GM23248 (cell line): ENCODE measurements at regions not wholly inside any gene's neighbourhood (a gene's known extent, or its start where the extent isn't known, plus 50 kb on each side); places are given as distances from the start of the nearest gene placed in this dataset.

Experiments used
- DNase-seq: peaks from one replicate; pipeline ENCODE4 v3.0.0-alpha.2; 2015
- H2AFZ ChIP-seq: fragments of 200-600 bp; sonication (generic); 2 replicates; pipeline ENCODE4 v1.6.1; 2016; ENCODE audit warnings: antibody characterized with exemption
- H3F3A ChIP-seq: fragments of 200-600 bp; sonication (generic); 2 replicates; pipeline ENCODE4 v1.6.1; 2016; ENCODE audit warnings: mild to moderate bottlenecking, antibody characterized with exemption, mixed run types; ENCODE audit not compliant: insufficient read depth
- H3K27ac ChIP-seq: fragments of 200-600 bp; sonication (generic); 2 replicates; pipeline ENCODE4 v1.5.1; 2016; ENCODE audit warnings: mild to moderate bottlenecking
- H3K27me3 ChIP-seq: fragments of 200-600 bp; sonication (generic); replicated peaks from 2 replicates; pipeline ENCODE4 v1.6.1; 2016; ENCODE audit warnings: mild to moderate bottlenecking; ENCODE audit not compliant: insufficient read depth
- H3K36me3 ChIP-seq: fragments of 200-600 bp; sonication (generic); 2 replicates; pipeline ENCODE4 v1.6.1; 2016; ENCODE audit warnings: low read depth, mild to moderate bottlenecking
- H3K4me1 ChIP-seq: fragments of 200-600 bp; sonication (generic); 2 replicates; pipeline ENCODE4 v1.6.1; 2016; ENCODE audit warnings: mild to moderate bottlenecking; ENCODE audit not compliant: insufficient read depth
- H3K4me2 ChIP-seq: fragments of 200-600 bp; sonication (generic); one replicate; pipeline ENCODE4 v1.6.1; 2016; ENCODE audit warnings: mild to moderate bottlenecking; ENCODE audit not compliant: unreplicated experiment
- H3K4me3 ChIP-seq: fragments of 200-600 bp; sonication (generic); 2 replicates; pipeline ENCODE4 v1.5.1; 2016; ENCODE audit warnings: mild to moderate bottlenecking
- H3K79me2 ChIP-seq: fragments of 200-600 bp; sonication (generic); 2 replicates; pipeline ENCODE4 v1.6.1; 2016; ENCODE audit warnings: mild to moderate bottlenecking; ENCODE audit not compliant: insufficient read depth
- H3K9ac ChIP-seq: fragments of 200-600 bp; sonication (generic); 2 replicates; pipeline ENCODE4 v1.6.1; 2016; ENCODE audit warnings: mild to moderate bottlenecking
- H3K9me2 ChIP-seq: fragments of 200-600 bp; sonication (generic); 2 replicates; pipeline ENCODE4 v1.6.1; 2016; ENCODE audit warnings: mixed run types, mild to moderate bottlenecking, moderate library complexity; ENCODE audit not compliant: insufficient read depth
- H3K9me3 ChIP-seq: fragments of 200-600 bp; sonication (generic); one replicate; pipeline ENCODE4 v1.6.1; 2017; ENCODE audit warnings: low read depth
- H4K20me1 ChIP-seq: fragments of 200-600 bp; sonication (generic); 2 replicates; pipeline ENCODE4 v1.6.0; 2016; ENCODE audit not compliant: insufficient read depth
- EZH2 ChIP-seq: fragments of 200-600 bp; sonication (generic); IDR thresholded peaks from 2 replicates; pipeline ENCODE4 v1.6.1; 2018; ENCODE audit warnings: antibody characterized with exemption, mild to moderate bottlenecking; ENCODE audit not compliant: insufficient read depth, poor library complexity, severe bottlenecking
- EZH2phosphoT487 ChIP-seq: fragments of 200-600 bp; sonication (generic); IDR thresholded peaks from 2 replicates; pipeline ENCODE4 v1.6.1; 2018; ENCODE audit warnings: antibody characterized with exemption, moderate library complexity, mild to moderate bottlenecking, low read depth; ENCODE audit not compliant: insufficient read depth
- WGBS, 2 experiments: methylation state at CpG; one replicate each; pipeline ENCODE4 v1.1.6; 2015 to 2017; ENCODE audit warnings: low lambda C conversion rate in 2 of 2, low coverage in 1 of 2; ENCODE audit errors: missing lambda C conversion rate in 2 of 2; 5-methylcytosine and 5-hydroxymethylcytosine counted together
- in situ Hi-C: fragments of 300-500 bp; cut with MboI; formaldehyde crosslinking; loops from 2 replicates; pipeline ENCODE4 v1.15.0; 2020

GRCh38 chr18:24663026-24663425 is 202.6 kb downstream of the HRH4 start:
- no peaks in the 10 kb centered on the region for H3K36me3 ChIP-seq
- H3K79me2 ChIP-seq: no peaks in the 10 kb centered on the region
- no peak overlapping the region for H3K9ac ChIP-seq
- no peak overlapping the region for H2AFZ ChIP-seq
- no peak overlapping the region for H3K27ac ChIP-seq
- H4K20me1 ChIP-seq: no peaks in the 10 kb centered on the region
- TF ChIP-seq EZH2: no peak
- TF ChIP-seq EZH2phosphoT487: no peak
- no peaks in the 10 kb centered on the region for H3F3A ChIP-seq
- peaks cover 21% of the 10 kb centered on the region for H3K27me3 ChIP-seq
- 94 to 95% methylated on average over 5 of the region's 5 CpGs for WGBS, 2 experiments
- no peak for DNase-seq
- no peak overlapping the region for H3K4me3 ChIP-seq
- no peaks in the 10 kb centered on the region for H3K9me2 ChIP-seq
- no peak overlapping the region for H3K4me2 ChIP-seq
- in situ Hi-C loops: no loop called here
- peaks cover 5% of the 10 kb centered on the region; the same call in 1 of the 2 replicates for H3K4me1 ChIP-seq
- no peaks in the 10 kb centered on the region for H3K9me3 ChIP-seq

- Histone ChIP-seq H3F3A (no peaks in the 10 kb centered on the region), H3K9me2 (no peaks in the 10 kb centered on the region), H3K27me3 (peaks cover 52% of the 10 kb centered on the region), H3K9ac (no peak overlapping the region), H4K20me1 (no peaks in the 10 kb centered on the region), H3K4me1 (no peaks in the 10 kb centered on the region), H3K79me2 (no peaks in the 10 kb centered on the region), H3K4me2 (no peak overlapping the region), H2AFZ (no peak overlapping the region), H3K27ac (no peak overlapping the region), H3K9me3 (no peaks in the 10 kb centered on the region), H3K36me3 (no peaks in the 10 kb centered on the region), H3K4me3 (no peak overlapping the region)
- in situ Hi-C loops: no loop called here
- TF ChIP-seq EZH2phosphoT487 (no peak), EZH2 (no peak)
- DNase-seq: no peak
- 25 to 28% methylated on average over 2 of the region's 2 CpGs for WGBS, 2 experiments
Measured at GRCh38 chr18:24669015-24669414, 208.6 kb downstream of the HRH4 start.

- TF ChIP-seq EZH2phosphoT487 (no peak), EZH2 (no peak)
- H3K9me3 ChIP-seq: no peaks in the 10 kb centered on the region
- no peak overlapping the region for H2AFZ ChIP-seq
- in situ Hi-C loops: no loop called here
- no peaks in the 10 kb centered on the region for H3K9me2 ChIP-seq
- H3K4me2 ChIP-seq: no peak overlapping the region
- H3K4me1 ChIP-seq: no peaks in the 10 kb centered on the region
- no peak overlapping the region for H3K9ac ChIP-seq
- H3F3A ChIP-seq: no peaks in the 10 kb centered on the region
- H3K27ac ChIP-seq: no peak overlapping the region
- DNase-seq: no peak
- H4K20me1 ChIP-seq: no peaks in the 10 kb centered on the region
- no peaks in the 10 kb centered on the region for H3K36me3 ChIP-seq
- 50 to 56% methylated on average over 3 of the region's 3 CpGs for WGBS, 2 experiments
- no peak overlapping the region for H3K4me3 ChIP-seq
- H3K79me2 ChIP-seq: no peaks in the 10 kb centered on the region
- peaks cover 55% of the 10 kb centered on the region for H3K27me3 ChIP-seq
Measured at GRCh38 chr18:24669502-24669901, 209.1 kb downstream of the HRH4 start.

GRCh38 chr18:24672165-24672941 is 211.9 kb downstream of the HRH4 start:
- Histone ChIP-seq H2AFZ (no peak overlapping the region), H3K4me2 (no peak overlapping the region), H3K9me2 (no peaks in the 10 kb centered on the region), H4K20me1 (no peaks in the 10 kb centered on the region), H3K27me3 (peaks cover 48% of the 10 kb centered on the region), H3K4me1 (peaks cover 6% of the 10 kb centered on the region), H3K9me3 (no peaks in the 10 kb centered on the region), H3K79me2 (no peaks in the 10 kb centered on the region), H3K9ac (no peak overlapping the region), H3F3A (no peaks in the 10 kb centered on the region), H3K27ac (no peak overlapping the region), H3K4me3 (no peak overlapping the region), H3K36me3 (no peaks in the 10 kb centered on the region)
- no peak for TF ChIP-seq EZH2
- TF ChIP-seq EZH2phosphoT487: no peak
- in situ Hi-C loops: no loop called here
- WGBS, 2 experiments: 36 to 43% methylated on average over 9 of the region's 9 CpGs
- DNase-seq: peak; percentile 7
